ENCODE measurements at regions not wholly inside any gene's neighbourhood (a gene's known extent, or its start where the extent isn't known, plus 50 kb on each side); places are given as distances from the start of the nearest gene placed in this dataset.
"Not testable (repeated sequence)": the region's sequence is repeated elsewhere in the genome, so short reads cannot be mapped to it uniquely, and the experiment has no call there.

DNA sequence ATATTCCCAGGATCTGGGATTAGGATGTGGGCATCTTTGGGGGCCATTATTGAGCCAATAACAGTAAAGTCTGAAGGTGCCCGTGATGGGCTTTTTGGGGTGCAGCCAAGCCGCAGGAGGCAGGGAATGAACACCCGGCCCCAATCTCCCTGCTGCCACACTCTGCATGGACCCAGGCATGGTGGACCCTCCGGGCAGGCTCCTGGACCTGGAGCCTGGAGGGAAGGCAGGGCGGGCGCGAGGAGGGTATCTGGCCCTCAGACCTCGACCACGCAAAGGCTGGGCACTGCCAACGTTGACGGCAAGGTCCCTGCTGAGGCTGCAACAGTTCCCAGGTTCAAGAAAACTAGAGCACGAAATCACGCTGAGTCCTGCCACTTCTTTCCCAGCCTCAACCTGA, 150.9 kb upstream of the ZNF469 start:
- not testable (repeated sequence) for H3K27ac Mint-ChIP-seq, H3K4me3 Mint-ChIP-seq, DNase-seq, H3K9me3 Mint-ChIP-seq, ATAC-seq, H3K4me1 Mint-ChIP-seq
- H3K27me3 Mint-ChIP-seq = peaks cover 10% of the 10 kb centered on the region

DNA sequence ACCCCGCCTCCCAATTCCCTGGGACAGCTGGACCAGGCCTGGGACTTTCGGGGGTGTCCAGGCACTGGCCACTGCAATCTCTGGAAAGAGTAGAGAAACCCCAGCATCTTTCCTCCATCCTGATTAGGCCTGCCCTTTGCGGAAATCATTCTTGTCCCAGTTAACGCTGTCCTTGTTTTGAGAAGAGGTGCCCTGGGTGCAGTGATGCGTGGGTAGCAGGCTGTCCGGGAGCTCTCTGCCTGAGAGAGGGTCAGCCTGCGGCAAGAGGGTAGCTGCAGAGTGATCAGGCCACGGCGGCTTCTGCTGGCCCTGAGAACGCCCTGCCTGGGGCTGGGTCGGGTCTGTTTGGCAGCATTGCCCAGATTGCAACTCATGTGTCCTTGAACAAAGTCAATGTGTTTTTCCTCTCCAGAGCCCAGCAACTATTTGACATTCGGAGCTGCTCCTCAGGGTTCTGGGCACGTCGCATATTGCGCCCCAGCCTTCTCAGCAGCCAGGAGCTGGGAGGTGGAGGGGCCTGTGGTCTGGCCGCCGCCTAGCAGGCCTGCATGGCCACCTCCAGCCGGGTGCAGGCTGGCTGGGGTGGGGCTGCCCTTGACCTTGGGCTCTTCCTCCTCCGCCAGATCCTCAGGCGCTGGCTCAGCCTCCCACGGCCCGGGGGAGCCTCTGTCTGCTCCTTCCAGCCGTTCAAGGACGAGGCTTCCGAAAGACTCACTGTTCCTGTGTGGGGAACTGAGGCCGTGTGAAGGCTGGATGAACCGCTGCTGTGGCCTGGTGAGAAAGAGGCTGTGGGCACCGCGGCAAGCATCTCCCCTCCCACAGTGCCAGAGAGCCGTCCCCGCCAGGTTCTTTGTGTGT, 150.1 kb upstream of the ZNF469 start:
- peaks cover 13% of the 10 kb centered on the region for H3K27me3 Mint-ChIP-seq
- not testable (repeated sequence) for ATAC-seq, H3K9me3 Mint-ChIP-seq, DNase-seq, H3K4me3 Mint-ChIP-seq, H3K4me1 Mint-ChIP-seq, H3K27ac Mint-ChIP-seq

DNA sequence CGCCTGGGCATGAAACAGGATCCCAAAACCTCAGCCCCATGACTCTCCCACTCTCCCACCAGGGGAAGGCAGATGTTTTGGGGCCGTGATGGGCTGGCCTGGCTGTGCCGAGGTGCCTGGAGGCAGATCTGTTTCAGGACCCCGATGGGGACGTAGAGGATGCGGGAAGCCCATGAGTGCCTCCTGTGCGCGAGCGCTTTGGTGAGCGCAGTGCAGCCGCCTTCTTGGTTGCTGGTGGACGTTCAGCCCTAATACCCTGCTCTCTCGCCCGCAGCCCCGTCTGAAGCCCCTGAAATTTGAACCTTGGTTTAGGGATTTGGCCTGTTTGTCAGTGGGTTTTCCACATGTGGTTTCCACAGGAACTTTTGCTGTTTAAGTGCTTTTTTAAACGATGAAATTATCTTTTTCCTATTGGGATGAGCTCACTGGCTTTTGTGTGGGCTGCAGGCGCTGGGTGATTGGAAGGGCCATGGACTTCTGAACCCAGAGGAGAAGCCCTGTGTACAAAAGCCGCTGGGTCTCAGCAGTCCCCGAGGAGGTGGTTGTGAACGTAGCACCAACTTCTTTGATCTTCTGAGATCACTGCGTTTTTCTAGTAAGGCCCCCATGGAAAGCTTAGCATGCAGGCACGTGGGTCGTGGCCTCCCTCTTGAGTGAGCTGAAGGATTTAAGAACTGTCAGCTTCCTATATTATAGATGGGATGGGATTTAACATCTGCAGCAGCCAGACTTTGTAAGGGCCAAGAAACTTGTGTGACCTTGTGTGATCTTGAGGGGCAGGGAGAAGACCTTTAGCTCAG, 148.9 kb upstream of the ZNF469 start:
- not testable (repeated sequence) for H3K27ac Mint-ChIP-seq, ATAC-seq, H3K9me3 Mint-ChIP-seq, H3K4me1 Mint-ChIP-seq, H3K4me3 Mint-ChIP-seq, DNase-seq
- peaks cover 19% of the 10 kb centered on the region for H3K27me3 Mint-ChIP-seq

DNA sequence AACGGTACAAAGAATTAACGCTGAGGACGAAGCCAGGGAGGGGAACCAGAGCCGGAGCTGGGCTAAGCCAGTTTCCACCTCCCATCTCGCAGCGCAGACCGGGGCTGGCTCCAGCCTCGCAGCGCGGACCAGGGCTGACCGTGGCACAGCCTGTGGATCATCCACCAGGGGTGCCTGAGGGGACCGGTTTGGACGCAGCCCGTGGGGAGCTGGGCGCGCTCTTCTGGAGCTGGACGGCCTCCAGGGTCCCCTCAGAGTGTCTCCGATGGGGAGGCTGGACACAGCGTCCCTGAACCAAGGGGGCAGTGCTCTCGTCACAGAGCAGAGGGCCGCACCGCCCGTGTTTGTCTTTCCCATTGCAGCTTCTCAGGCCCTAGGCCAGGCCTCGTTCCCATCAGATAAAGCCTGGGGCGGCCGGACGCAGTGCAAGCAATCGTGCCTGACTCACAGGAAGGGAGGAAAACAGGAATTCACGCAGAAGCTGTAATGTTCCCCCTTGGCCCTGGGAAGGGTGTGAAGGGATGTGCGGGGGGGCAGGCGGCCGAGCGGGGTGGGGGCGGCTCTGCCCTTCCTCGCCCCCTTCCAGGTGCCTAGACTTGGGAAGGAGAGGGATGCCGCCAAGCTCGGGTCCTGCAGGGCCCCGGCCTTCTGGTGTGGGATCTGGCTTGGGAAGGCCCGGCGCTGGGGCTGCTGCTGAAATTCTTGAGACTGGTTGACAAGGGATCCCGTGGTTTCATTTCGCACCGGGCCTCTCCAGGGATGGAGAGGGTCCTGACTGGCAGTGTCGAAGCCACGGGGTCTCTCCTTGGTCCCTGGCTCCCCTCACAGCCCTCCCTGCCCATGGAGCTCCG, 148.1 kb upstream of the ZNF469 start:
- ATAC-seq = not testable (repeated sequence)

DNA sequence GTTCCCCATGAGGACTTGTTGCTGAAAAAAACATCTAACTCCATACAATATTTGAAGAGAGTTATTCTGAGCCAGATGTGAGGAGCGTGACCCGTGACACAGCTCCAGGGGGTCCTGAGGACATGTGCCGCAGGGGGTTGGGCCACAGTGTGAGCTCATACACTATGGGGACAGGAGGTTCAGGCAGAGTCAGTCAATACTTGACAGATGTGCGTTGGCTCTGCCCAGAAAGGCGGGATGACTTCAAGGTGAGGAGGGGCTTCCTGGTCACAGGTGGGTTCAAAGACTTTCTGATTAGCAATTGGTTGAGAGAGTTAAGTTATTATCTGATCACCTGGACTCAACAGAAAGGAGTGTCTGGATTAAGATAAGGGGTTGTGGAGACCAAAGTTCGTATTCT, 147.1 kb upstream of the ZNF469 start:
- ATAC-seq, H3K4me3 Mint-ChIP-seq, H3K4me1 Mint-ChIP-seq, DNase-seq, H3K9me3 Mint-ChIP-seq, H3K27ac Mint-ChIP-seq: not testable (repeated sequence)
- peaks cover 28% of the 10 kb centered on the region for H3K27me3 Mint-ChIP-seq

More for the DNA sequence above, 148.1 kb upstream of the ZNF469 start:
- not testable (repeated sequence) for H3K9me3 Mint-ChIP-seq, H3K4me3 Mint-ChIP-seq, DNase-seq, H3K4me1 Mint-ChIP-seq
- peak overlapping the region in 1 of 2 donors; percentile 72 for H3K27ac Mint-ChIP-seq
- peaks cover 19% of the 10 kb centered on the region for H3K27me3 Mint-ChIP-seq

DNA sequence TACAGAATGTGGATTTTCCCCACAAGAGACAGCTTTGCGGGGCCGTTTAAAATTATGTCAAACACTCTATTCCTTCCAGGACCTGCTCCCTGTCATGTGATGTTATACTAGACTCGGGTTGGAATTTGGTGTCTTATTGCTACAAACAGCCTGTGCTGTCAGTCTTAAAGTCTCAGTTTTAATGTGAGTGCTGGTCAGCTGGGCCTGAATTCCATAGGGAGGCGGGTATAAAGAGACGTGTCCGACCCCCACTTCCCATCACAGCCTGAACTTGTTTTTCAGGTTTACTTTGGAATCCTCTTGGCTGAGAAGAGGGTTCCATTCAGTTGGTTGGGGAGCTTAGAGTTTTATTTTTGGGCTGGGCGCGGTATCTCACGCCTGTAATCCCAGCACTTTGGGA, 146.5 kb upstream of the ZNF469 start:
- not testable (repeated sequence) for H3K27ac Mint-ChIP-seq, ATAC-seq, H3K9me3 Mint-ChIP-seq, H3K4me3 Mint-ChIP-seq, DNase-seq, H3K4me1 Mint-ChIP-seq
- H3K27me3 Mint-ChIP-seq = peaks cover 33% of the 10 kb centered on the region

DNA sequence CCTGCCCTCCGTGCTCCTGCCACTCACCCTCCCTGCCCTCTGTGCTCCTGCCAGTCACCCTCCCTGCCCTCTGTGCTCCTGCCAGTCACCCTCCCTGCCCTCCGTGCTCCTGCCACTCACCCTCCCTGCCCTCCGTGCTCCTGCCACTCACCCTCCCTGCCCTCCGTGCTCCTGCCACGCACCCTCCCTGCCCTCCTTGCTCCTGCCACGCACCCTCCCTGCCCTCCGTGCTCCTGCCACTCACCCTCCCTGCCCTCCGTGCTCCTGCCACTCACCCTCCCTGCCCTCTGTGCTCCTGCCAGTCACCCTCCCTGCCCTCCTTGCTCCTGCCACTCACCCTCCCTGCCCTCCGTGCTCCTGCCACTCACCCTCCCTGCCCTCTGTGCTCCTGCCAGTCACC, 145.4 kb upstream of the ZNF469 start:
- not testable (repeated sequence) for H3K9me3 Mint-ChIP-seq, ATAC-seq, H3K4me1 Mint-ChIP-seq, H3K4me3 Mint-ChIP-seq, DNase-seq, H3K27ac Mint-ChIP-seq
- H3K27me3 Mint-ChIP-seq = peaks cover 33% of the 10 kb centered on the region

DNA sequence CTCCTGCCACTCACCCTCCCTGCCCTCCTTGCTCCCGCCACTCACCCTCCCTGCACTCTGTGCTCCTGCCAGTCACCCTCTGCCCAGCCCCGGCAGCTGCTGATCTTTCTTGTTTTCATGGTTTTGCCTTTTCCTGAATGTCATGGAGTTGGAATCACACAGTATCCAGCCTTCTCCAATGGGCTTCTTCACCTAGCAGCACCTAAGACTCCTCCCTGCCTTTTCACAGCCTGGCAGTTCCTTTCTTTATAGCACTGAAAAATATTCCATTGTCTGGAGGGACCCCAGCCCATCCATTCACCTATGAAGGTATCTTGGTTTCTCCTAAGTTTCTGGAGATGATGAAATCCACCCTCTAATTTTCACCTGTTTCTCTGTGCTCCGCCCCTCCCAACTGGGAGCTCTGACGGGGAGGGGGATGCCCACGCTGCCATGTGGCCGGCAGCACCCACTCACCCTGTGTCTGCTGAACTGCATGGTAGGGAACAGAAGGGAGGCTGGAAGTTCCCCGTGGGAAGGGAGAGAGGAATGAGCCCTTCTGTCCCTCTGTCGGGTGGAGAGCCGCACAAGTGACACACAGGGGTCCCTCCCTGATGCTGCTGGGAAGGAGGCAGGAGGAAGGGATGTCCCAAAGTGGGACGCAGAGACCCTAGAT, 144.9 kb upstream of the ZNF469 start:
- not testable (repeated sequence) for ATAC-seq, DNase-seq, H3K4me3 Mint-ChIP-seq, H3K4me1 Mint-ChIP-seq, H3K9me3 Mint-ChIP-seq
- peak overlapping the region in 1 of 2 donors; percentile 49 for H3K27ac Mint-ChIP-seq
- H3K27me3 Mint-ChIP-seq = peaks cover 33% of the 10 kb centered on the region

DNA sequence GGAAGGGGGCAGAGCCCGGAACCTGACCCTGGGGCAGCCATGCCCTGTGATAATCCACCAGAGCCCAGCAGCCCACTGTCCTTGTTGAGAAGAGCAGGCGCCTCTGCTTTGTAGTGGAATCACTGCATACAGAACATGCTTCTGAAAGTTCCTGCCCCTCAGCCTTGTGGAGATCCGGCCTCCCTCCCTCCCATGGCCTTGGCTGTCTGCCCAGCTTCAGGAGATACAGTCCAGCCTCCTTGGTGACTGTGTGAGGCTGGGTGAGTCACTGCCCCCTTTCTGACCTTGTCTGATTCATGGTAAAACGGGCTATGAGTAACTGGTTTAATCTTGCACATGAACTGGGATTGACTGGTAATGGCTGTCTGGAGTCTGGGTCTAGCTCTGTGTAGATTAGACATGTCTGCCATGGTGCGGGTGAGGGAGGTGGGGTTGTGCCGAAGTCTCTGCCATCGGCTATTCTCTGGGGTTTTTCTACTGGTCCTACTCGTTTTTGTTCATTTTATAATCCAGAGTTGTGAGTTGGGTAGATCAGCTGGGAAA, 144.0 kb upstream of the ZNF469 start:
- H3K27ac Mint-ChIP-seq, H3K4me3 Mint-ChIP-seq: not testable (repeated sequence)
- DNase-seq = peak in 1 of 2 donors; percentile 23

DNA sequence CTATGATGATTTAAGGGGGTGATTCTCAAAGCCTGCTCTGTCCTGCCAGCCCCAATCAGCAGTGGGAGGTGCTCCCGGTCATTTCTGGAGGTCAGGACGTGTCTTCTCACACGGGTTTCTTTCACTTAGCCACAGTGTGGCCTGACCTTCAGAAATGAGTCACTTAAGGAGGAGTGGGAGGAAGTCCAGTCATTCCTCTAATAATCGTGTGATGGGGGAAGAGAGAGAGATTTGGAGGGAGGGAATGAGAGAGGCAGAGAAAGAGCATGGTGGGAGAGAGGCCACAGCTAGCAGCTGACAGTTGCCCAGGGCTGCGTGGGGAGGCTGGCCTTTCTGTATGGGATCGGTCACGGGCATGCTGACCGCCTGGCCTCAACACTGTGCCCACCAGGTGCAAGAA, 142.6 kb upstream of the ZNF469 start:
- not testable (repeated sequence) for ATAC-seq, H3K4me1 Mint-ChIP-seq, H3K4me3 Mint-ChIP-seq, H3K27ac Mint-ChIP-seq, DNase-seq
- Mint-ChIP-seq H3K27me3 (peaks cover 32% of the 10 kb centered on the region), H3K9me3 (peaks cover 0 to 11% of the 10 kb centered on the region in 2 donors)

More for the DNA sequence above, 144.0 kb upstream of the ZNF469 start:
- not testable (repeated sequence) for H3K4me1 Mint-ChIP-seq, H3K9me3 Mint-ChIP-seq
- peak; percentile 90 for ATAC-seq
- peaks cover 33% of the 10 kb centered on the region for H3K27me3 Mint-ChIP-seq

DNA sequence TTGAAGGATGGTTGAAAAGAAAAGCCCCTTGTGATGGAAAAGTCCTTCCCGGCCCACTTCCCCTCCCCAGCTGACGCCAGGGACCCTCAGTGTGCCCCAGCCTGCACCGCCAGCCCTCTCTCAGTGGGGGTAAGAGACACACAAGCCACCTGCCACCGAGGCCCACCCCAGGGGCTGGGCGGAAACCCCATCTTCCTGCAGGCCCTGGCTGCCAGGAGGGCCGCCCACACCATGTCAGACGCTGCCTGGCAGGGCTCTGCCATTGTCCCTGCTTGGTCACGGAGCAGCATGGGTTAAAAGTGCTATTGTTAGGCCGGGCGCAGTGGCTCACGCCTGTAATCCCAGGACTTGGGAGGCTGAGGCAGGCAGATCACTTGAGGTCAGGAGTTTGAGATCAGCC, 142.0 kb upstream of the ZNF469 start:
- Mint-ChIP-seq H3K27me3 (peaks cover 25% of the 10 kb centered on the region), H3K9me3 (peaks cover 0 to 11% of the 10 kb centered on the region in 2 donors)
- not testable (repeated sequence) for H3K4me3 Mint-ChIP-seq, H3K4me1 Mint-ChIP-seq, DNase-seq, ATAC-seq, H3K27ac Mint-ChIP-seq

DNA sequence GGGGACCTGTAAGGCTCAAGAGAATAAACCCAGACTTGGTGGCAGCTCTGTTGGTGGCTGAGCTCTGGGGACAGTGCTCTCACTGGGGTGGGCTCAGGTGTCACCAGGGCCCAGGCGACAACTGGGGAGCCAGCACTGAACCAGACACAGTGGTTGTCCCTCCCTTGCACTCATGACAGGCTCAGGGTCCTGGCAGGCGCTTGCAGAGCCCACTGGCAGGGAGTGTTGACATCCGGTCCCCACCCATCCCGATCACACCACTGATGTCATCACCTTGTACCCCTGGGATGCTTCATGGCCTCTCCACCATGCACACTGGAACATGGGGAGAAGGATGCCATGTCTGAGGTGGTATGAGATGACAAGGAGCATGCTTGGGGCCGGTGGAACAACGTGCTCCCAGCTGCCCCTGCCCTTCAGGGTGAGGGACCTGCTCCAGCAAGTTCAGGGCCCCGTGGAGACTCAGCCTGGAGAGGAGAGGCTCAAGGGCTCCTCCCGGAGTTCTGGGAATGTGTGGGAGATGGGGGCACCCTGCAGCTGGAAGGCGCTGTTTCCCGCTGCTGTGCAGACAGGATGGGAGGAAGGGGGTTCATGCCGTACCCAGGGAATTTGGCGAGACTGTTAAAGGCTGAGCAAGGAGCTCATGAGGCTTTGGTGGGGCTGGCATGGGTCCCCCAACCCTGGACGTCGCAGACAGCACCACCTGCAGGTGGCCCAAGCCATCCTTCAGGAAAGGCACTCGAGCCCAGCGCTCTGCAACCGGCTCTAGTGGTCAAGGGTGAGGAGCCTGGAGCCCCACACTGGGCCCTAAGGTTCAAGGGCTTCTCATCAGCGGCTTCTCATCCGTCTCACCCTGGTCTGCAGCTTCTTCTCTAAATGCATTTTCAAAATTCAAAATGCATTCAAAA, 141.1 kb upstream of the ZNF469 start:
- not testable (repeated sequence) for H3K4me3 Mint-ChIP-seq, ATAC-seq, H3K27ac Mint-ChIP-seq, DNase-seq, H3K4me1 Mint-ChIP-seq
- H3K9me3 Mint-ChIP-seq = peaks cover 0 to 11% of the 10 kb centered on the region in 2 donors
- peaks cover 23% of the 10 kb centered on the region for H3K27me3 Mint-ChIP-seq

DNA sequence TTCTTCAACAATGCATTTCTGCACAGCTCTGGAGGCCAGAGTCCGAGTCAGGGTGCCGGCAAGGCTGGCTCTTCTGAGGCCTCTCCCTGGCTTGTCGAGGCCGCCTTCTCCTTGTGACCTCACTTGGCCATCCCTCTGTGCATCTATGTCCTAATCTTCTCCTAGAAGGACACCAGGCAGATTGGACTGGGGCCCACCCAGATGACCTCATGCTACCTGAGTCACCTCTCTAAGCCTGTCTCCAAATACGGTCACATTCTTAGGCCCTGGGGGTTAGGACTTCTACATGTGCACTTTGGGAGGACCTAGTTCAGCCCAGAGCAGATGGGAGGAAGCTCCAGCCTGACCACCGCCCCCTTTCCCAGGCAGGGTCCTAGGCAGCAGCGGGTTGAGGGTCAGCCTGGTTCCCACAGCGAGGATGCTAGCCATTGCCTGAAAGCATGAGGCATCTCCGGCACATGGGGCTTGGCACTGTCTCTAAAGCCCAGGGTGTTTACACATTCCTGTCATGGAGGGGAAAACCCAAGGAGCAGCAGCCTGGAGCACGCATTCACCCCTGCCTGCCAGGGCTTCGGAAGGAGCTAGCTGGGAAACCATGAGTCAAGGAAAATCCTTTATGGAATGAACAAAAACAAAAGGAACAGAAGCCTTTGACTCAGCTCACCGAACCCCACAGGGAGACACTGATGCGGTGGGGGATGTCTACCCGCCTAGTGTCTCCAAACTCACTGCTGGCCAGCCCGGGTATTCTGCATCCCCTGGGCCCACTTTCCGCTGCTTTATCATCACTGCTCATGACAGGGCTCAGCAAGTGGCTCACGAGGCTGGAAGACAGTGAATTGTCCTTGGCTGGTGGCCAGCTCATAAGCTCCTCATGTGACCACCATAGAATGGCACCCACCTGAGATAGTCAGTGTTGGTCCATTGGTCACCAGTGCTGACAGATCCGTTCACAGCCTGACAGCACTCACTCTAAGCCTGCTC, 140.2 kb upstream of the ZNF469 start:
- not testable (repeated sequence) for H3K27ac Mint-ChIP-seq, H3K4me3 Mint-ChIP-seq, H3K4me1 Mint-ChIP-seq, ATAC-seq, DNase-seq
- Mint-ChIP-seq H3K27me3 (peaks cover 21% of the 10 kb centered on the region), H3K9me3 (peaks cover 0 to 11% of the 10 kb centered on the region in 2 donors)

Measured in stimulated activated naive CD8-positive, alpha-beta T cell treated with anti-CD3 and anti-CD28 coated beads, Interleukin-15, amount 100 ng/mL, for 72 hours (primary cell).